Spleen (tissue), 11 donors: ENCODE measurements at regions not wholly inside any gene's neighbourhood (a gene's known extent, or its start where the extent isn't known, plus 50 kb on each side); places are given as distances from the start of the nearest gene placed in this dataset.

Experiments used
- DNase-seq: peaks from one replicate; pipeline ENCODE4 v3.0.0-alpha.2; 2020
- H3K27ac ChIP-seq, 8 donors: fragments of 200-600 bp; sonication (generic) in 7 of 8; 1 replicate in 4 of 8; 2 replicates in 4 of 8; pipeline versions ENCODE4 v1.5.0 to v1.8.0; 2016 to 2021; ENCODE audit warnings: inconsistent platforms in 4 of 8, mild to moderate bottlenecking in 4 of 8, moderate library complexity in 1 of 8
- H3K27me3 ChIP-seq, 7 donors: fragments of 200-600 bp; sonication (generic) in 6 of 7; replicated peaks in 1 of 7; 1 replicate in 4 of 7; 2 replicates in 3 of 7; pipeline versions ENCODE4 v1.5.0 to v1.8.0; 2016 to 2021; ENCODE audit warnings: inconsistent platforms in 3 of 7, mild to moderate bottlenecking in 1 of 7
- H3K36me3 ChIP-seq, 6 donors: fragments of 200-600 bp; sonication (generic) in 5 of 6; 1 replicate in 4 of 6; 2 replicates in 2 of 6; pipeline versions ENCODE4 v1.5.0 to v1.8.0; 2016 to 2021; ENCODE audit warnings: inconsistent platforms in 2 of 6
- H3K4me1 ChIP-seq, 6 donors: fragments of 200-600 bp; sonication (generic) in 5 of 6; 1 replicate in 3 of 6; 2 replicates in 3 of 6; pipeline versions ENCODE4 v1.5.0 to v1.8.0; 2016 to 2021; ENCODE audit warnings: inconsistent platforms in 3 of 6
- H3K4me3 ChIP-seq, 8 donors: fragments of 200-600 bp; sonication (generic) in 7 of 8; 1 replicate in 4 of 8; 2 replicates in 4 of 8; pipeline versions ENCODE4 v1.5.0 to v1.8.0; 2016 to 2021; ENCODE audit warnings: inconsistent platforms in 4 of 8, mild to moderate bottlenecking in 4 of 8, moderate library complexity in 2 of 8
- H3K9me3 ChIP-seq, 8 donors: fragments of 200-600 bp; sonication (generic) in 7 of 8; 1 replicate in 4 of 8; 2 replicates in 4 of 8; pipeline versions ENCODE4 v1.5.0 to v1.8.0; 2016 to 2021; ENCODE audit warnings: inconsistent platforms in 4 of 8
- POLR2A ChIP-seq, 3 donors: fragments of 450-650 bp; IDR thresholded peaks; one replicate each; pipeline ENCODE4 v1.5.1; 2017; ENCODE audit warnings: antibody characterized with exemption in 3 of 3, mild to moderate bottlenecking in 1 of 3
- POLR2AphosphoS5 ChIP-seq, 3 donors: sonication (generic); formaldehyde crosslinking; IDR thresholded peaks; one replicate each; pipeline ENCODE4 v1.5.1; 2017; ENCODE audit warnings: antibody characterized with exemption in 3 of 3
- WGBS, 5 donors: extraction: QIAGEN DNeasy Blood & Tissue Kit in 3 of 5; methylation state at CpG; one replicate each; pipeline versions ENCODE4 v1.1.5 to v1.1.7; 2013 to 2018; 5-methylcytosine and 5-hydroxymethylcytosine counted together
- intact Hi-C: fragments of 100-400 bp; cut with DNase I; formaldehyde crosslinking; loops from one replicate; pipeline ENCODE4 v1.15.0; 2023; ENCODE audit warnings: low total_unique reads
- TF ChIP-seq, protein P1 (sequence below), 11 experiments: fragments of 200-600 bp in 7 of 11; fragments of 450-650 bp in 4 of 11; sonication (generic) in 4 of 11; IDR thresholded peaks in 8 of 11; conservative IDR thresholded peaks in 3 of 11; 1 replicate in 7 of 11; 2 replicates in 4 of 11; pipeline versions ENCODE4 v1.4.0 to v1.8.0; 2016 to 2021; ENCODE audit warnings: antibody characterized with exemption in 11 of 11, inconsistent platforms in 4 of 11, mild to moderate bottlenecking in 1 of 11
- donor health status: healthy with polysubstance abuse.
- donor health status: DM: no; HTN: no; CAD: no; lungs with moderate emphysema.
- donor health status: DM: no; HTN: no; CAD: no.
- donor health status: Bipolar disorder and iron deficiency.
- donor health status: healthy.
- donor health status: DM: no; HTN: no; CAD: no.
- donor health status: DM: yes; HTN: yes; CAD: no.

DNA sequence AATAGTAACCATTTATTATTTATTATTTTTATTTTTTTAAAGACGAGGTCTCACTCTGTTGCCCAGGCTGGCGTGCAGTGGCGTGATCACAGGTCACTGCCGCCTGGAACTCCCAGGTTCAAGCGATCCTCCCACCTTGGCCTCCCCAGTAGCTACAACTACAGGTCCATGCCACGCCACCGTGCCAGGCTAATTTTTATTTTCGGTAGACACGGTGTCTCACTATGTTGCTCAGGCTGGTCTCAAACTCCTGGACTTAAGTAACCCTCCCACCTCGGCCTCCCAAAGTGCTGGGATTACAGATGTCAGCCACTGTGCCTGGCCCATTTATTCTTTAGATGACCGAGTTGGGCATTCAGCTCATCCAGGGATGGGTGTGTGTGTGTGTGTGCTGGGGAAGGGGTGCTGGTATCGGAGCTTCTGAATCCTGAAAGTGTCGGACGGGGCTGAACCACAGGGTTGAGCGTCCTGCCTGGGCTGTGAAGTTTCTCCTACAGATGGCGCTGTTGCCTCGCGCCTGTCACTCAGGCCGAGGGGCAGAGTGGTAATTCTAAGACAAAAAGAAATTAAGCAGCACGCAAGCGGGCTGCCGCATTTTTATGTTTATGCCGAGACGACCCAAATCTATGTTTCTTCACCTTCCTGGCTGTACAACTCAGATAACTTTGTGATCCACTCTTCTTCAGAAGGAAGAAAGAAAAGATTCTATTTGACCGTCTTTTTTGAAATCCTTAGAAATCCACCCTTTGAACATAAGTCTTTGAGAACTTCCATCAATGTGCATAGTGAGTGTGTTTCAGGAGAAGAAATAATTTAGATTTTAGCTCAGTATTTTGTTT, 252.8 kb downstream of the CDH26 start:
- intact Hi-C loops, result loop anchor here (10.0 kb wide), 1 partner anchor 1014 kb away; no protein-coding TSS in a partner anchor
- Histone ChIP-seq H3K27me3 (peaks cover 0 to 8% (median 0%) of the 10 kb centered on the region in 7 donors), H3K4me3 (no peak overlapping the region), H3K4me1 (peaks cover 0 to 12% (median 4%) of the 10 kb centered on the region in 6 donors), H3K36me3 (no peaks in the 10 kb centered on the region), H3K27ac (no peak overlapping the region), H3K9me3 (no peaks in the 10 kb centered on the region)
- DNase-seq, result peak; percentile 89
- TF ChIP-seq POLR2AphosphoS5 (IDR thresholded peaks at IDR 0.05) (peak in 1 of 3 donors; percentile 15), POLR2A (IDR thresholded peaks at IDR 0.05) (no peak)
- TF ChIP-seq, protein P1, sequence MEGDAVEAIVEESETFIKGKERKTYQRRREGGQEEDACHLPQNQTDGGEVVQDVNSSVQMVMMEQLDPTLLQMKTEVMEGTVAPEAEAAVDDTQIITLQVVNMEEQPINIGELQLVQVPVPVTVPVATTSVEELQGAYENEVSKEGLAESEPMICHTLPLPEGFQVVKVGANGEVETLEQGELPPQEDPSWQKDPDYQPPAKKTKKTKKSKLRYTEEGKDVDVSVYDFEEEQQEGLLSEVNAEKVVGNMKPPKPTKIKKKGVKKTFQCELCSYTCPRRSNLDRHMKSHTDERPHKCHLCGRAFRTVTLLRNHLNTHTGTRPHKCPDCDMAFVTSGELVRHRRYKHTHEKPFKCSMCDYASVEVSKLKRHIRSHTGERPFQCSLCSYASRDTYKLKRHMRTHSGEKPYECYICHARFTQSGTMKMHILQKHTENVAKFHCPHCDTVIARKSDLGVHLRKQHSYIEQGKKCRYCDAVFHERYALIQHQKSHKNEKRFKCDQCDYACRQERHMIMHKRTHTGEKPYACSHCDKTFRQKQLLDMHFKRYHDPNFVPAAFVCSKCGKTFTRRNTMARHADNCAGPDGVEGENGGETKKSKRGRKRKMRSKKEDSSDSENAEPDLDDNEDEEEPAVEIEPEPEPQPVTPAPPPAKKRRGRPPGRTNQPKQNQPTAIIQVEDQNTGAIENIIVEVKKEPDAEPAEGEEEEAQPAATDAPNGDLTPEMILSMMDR (IDR thresholded peaks at IDR 0.05 in 8 of 11, conservative IDR thresholded peaks at IDR 0.05 in 3 of 11), result peak; percentile 62 to 92 (median 80)
- 38 to 40% (median 39%) methylated on average over 25 of the region's 25 CpGs for WGBS, 5 donors

DNA sequence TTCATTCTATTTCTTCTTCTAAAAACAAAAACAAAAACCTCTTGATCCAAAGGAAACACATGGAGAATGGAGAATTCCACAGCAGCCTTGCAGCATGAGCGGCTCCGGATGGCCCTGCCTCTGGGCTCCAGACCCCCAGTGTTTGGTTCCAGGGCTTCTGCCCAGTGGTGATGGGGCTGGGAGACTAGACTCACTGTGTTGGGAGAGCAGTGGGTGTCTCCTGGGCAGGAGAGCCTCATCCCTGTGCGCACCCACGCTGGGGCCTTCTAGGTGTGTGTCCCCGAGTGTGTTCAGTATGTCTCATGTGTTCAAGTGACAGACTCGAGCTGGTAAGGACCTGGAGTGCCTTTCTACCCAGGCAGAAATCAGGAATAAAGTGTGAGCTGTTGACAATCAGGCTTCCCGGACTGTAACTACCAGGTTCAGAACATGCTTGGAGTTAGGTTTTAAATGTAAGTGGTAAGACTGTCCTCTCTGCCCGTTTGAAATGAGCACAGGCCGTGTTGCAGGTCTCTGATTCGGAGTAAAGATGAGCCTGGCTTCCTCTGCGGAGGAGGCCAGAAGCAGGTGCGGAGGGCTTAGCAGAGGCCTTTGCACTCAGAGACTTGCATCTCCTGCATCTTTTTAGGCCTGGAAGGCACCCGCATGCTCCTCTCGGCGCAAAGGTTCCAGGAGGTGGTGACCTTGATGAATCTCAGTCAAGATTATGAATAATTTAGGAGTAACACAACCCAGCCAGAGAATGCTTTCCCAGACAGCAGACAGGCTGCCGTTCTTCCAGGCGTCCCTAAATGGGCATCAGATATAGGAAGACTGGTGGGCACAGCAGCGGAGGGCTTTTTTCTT, 253.6 kb downstream of the CDH26 start:
- peaks cover 0 to 12% (median 4%) of the 10 kb centered on the region in 6 donors for H3K4me1 ChIP-seq
- H3K9me3 ChIP-seq, result no peaks in the 10 kb centered on the region
- H3K27ac ChIP-seq, result no peak overlapping the region
- intact Hi-C loops, result loop anchor here (10.0 kb wide), 1 partner anchor 1013 kb away; no protein-coding TSS in a partner anchor
- no peak for DNase-seq
- peaks cover 0 to 8% (median 0%) of the 10 kb centered on the region in 7 donors for H3K27me3 ChIP-seq
- no peak overlapping the region for H3K4me3 ChIP-seq
- WGBS, 5 donors, result 84 to 95% (median 91%) methylated on average over 18 of the region's 18 CpGs
- TF ChIP-seq, protein P1 (IDR thresholded peaks at IDR 0.05 in 8 of 11, conservative IDR thresholded peaks at IDR 0.05 in 3 of 11), result no peak
- TF ChIP-seq POLR2A (IDR thresholded peaks at IDR 0.05) (no peak), POLR2AphosphoS5 (IDR thresholded peaks at IDR 0.05) (no peak)
- H3K36me3 ChIP-seq, result no peaks in the 10 kb centered on the region

DNA sequence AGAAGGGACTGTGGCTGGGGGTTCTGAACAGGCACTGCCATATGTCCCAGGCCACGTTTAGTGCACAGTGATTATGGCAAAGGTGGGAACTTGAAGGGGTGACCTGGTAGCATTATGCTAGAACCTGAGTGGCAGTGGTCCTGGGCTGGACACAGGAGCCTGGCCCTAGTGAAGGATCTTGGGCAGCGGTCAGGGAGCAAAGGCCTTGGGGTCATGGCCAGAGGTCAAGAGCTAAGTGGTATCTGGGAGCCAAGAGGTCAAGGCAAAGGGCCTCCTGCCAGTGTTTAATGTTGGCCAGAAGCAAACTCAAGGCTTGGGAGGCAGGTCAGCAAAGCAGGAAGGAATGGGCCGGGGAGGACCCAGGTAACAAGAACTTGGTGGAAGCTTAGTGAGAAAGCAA, 254.5 kb downstream of the CDH26 start:
- Histone ChIP-seq H3K4me1 (peaks cover 0 to 12% (median 4%) of the 10 kb centered on the region in 6 donors), H3K4me3 (no peak overlapping the region), H3K36me3 (no peaks in the 10 kb centered on the region), H3K9me3 (no peaks in the 10 kb centered on the region), H3K27ac (no peak overlapping the region), H3K27me3 (peaks cover 0 to 8% (median 0%) of the 10 kb centered on the region in 7 donors)
- no peak for DNase-seq
- no peak for TF ChIP-seq POLR2A (IDR thresholded peaks at IDR 0.05)
- no peak for TF ChIP-seq POLR2AphosphoS5 (IDR thresholded peaks at IDR 0.05)
- TF ChIP-seq, protein P1 (IDR thresholded peaks at IDR 0.05 in 8 of 11, conservative IDR thresholded peaks at IDR 0.05 in 3 of 11), result no peak
- WGBS, 5 donors, result 71 to 89% (median 84%) methylated on average over 3 of the region's 3 CpGs
- intact Hi-C loops, result loop anchor here (10.0 kb wide), 1 partner anchor 1012 kb away; no protein-coding TSS in a partner anchor
